Body of pancreas (tissue), 4 donors: ENCODE measurements at regions not wholly inside any gene's neighbourhood (a gene's known extent, or its start where the extent isn't known, plus 50 kb on each side); places are given as distances from the start of the nearest gene placed in this dataset.

Experiments used
- ATAC-seq: fragments of 150-250 bp; one replicate; pipeline ENCODE4 v1.9.1; 2016
- DNase-seq, 4 donors: peaks; one replicate each; pipeline ENCODE4 v3.0.0-alpha.2; 2019
- H3K27ac ChIP-seq, 4 donors: fragments of 200-600 bp; sonication (generic); 1 replicate in 3 of 4; 2 replicates in 1 of 4; pipeline versions ENCODE4 v1.5.1 to v1.6.1; 2016 to 2019; ENCODE audit warnings: mild to moderate bottlenecking in 1 of 4, mixed read lengths in 1 of 4, moderate library complexity in 1 of 4
- H3K27me3 ChIP-seq, 2 donors: fragments of 200-600 bp; sonication (generic); one replicate each; pipeline ENCODE4 v1.6.0; 2016; ENCODE audit warnings: mild to moderate bottlenecking in 1 of 2
- H3K36me3 ChIP-seq, 2 donors: fragments of 200-600 bp; sonication (generic); replicated peaks in 1 of 2; 2 replicates each; pipeline ENCODE4 v1.5.1; 2016; ENCODE audit warnings: low read depth in 2 of 2; ENCODE audit not compliant: insufficient read depth in 1 of 2
- H3K4me1 ChIP-seq: fragments of 200-600 bp; sonication (generic); one replicate; pipeline ENCODE4 v1.6.0; 2016
- H3K4me3 ChIP-seq, 2 donors: fragments of 200-600 bp; sonication (generic); 1 replicate in 1 of 2; 2 replicates in 1 of 2; pipeline ENCODE4 v1.5.1; 2016 to 2019
- H3K9me3 ChIP-seq, 3 donors: fragments of 200-600 bp; sonication (generic); 1 replicate in 2 of 3; 2 replicates in 1 of 3; pipeline ENCODE4 v1.5.1; 2016
- POLR2A ChIP-seq, 3 donors: fragments of 450-650 bp; IDR thresholded peaks; one replicate each; pipeline ENCODE4 v1.6.1; 2016; ENCODE audit warnings: antibody characterized with exemption in 3 of 3, mild to moderate bottlenecking in 2 of 3
- WGBS, 2 donors: methylation state at CpG; one replicate each; pipeline ENCODE4 v1.1.5; 2017; 5-methylcytosine and 5-hydroxymethylcytosine counted together
- intact Hi-C: fragments of 100-400 bp; cut with DNase I; formaldehyde crosslinking; loops from one replicate; pipeline ENCODE4 v1.15.1; 2023
- TF ChIP-seq, protein P1 (sequence below), 7 experiments: fragments of 450-650 bp in 4 of 7; fragments of 200-600 bp in 3 of 7; sonication (generic) in 3 of 7; IDR thresholded peaks; one replicate each; pipeline ENCODE4 v1.5.1; 2016 to 2019; ENCODE audit warnings: antibody characterized with exemption in 7 of 7

DNA sequence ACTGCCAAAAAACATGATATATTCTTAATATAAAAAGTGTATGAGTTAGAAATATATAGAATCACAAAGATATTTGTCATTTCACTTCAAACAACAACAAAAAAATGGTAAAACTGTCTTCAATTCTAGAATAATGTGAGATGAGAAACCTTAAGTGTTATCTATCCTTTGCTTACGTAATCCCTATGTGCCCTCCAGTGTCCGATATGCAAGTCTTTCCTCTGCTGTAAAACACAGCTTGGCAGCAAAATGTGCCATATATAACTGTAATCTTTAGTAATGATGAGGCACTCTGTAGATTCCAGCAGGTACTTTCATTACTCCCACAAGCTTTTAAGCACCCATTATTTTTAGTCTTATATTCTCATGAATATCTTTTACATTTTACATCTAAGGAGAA is 555.1 kb upstream of the FRG1 start:
- Histone ChIP-seq H3K27me3 (no peaks in the 10 kb centered on the region), H3K4me1 (peaks cover 3% of the 10 kb centered on the region), H3K27ac (no peak overlapping the region), H3K36me3 (no peaks in the 10 kb centered on the region), H3K9me3 (no peaks in the 10 kb centered on the region), H3K4me3 (no peak overlapping the region)
- intact Hi-C loops, result no loop called here
- TF ChIP-seq, protein P1, sequence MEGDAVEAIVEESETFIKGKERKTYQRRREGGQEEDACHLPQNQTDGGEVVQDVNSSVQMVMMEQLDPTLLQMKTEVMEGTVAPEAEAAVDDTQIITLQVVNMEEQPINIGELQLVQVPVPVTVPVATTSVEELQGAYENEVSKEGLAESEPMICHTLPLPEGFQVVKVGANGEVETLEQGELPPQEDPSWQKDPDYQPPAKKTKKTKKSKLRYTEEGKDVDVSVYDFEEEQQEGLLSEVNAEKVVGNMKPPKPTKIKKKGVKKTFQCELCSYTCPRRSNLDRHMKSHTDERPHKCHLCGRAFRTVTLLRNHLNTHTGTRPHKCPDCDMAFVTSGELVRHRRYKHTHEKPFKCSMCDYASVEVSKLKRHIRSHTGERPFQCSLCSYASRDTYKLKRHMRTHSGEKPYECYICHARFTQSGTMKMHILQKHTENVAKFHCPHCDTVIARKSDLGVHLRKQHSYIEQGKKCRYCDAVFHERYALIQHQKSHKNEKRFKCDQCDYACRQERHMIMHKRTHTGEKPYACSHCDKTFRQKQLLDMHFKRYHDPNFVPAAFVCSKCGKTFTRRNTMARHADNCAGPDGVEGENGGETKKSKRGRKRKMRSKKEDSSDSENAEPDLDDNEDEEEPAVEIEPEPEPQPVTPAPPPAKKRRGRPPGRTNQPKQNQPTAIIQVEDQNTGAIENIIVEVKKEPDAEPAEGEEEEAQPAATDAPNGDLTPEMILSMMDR (IDR thresholded peaks at IDR 0.05), result no peak
- TF ChIP-seq POLR2A (IDR thresholded peaks at IDR 0.05), result no peak
- ATAC-seq (no peak), DNase-seq (no peak)
- WGBS, 2 donors, result 25 to 31% methylated on average over 2 of the region's 2 CpGs

DNA sequence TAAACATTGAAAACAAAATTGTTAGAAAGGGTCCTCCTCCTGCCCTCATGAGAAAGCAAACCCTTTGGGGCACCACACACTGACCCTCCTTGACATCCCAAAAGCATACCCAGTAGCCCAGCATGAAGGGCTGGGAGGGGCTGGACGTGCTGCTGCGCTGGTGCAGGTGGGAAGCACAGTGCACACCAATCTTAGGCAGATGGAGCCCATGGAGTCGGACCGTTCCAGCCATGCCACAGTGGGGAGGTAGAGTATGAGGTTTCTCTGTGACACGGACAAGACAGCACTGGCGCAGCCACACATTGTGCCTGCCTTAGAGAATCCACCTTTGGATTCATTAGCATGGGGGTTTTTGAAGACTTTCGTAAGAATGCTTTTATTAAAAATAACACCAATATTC is 544.2 kb upstream of the FRG1 start:
- no peaks in the 10 kb centered on the region for H3K9me3 ChIP-seq
- no peak overlapping the region for H3K4me3 ChIP-seq
- no peak for DNase-seq
- H3K27ac ChIP-seq, result no peak overlapping the region
- no peaks in the 10 kb centered on the region for H3K27me3 ChIP-seq
- no peaks in the 10 kb centered on the region for H3K36me3 ChIP-seq
- intact Hi-C loops, result no loop called here
- WGBS, 2 donors, result 67 to 88% methylated on average over 5 to 7 of the region's 7 CpGs
- H3K4me1 ChIP-seq, result no peaks in the 10 kb centered on the region
- TF ChIP-seq, protein P1 (IDR thresholded peaks at IDR 0.05), result no peak
- TF ChIP-seq POLR2A (IDR thresholded peaks at IDR 0.05), result no peak
- ATAC-seq, result no peak

- intact Hi-C loops, result no loop called here
- 75 to 100% methylated on average over 1 of the region's 1 CpG for WGBS, 2 donors
- H3K27me3 ChIP-seq, result no peaks in the 10 kb centered on the region
- no peak overlapping the region for H3K4me3 ChIP-seq
- no peaks in the 10 kb centered on the region for H3K4me1 ChIP-seq
- TF ChIP-seq POLR2A (IDR thresholded peaks at IDR 0.05), result no peak
- TF ChIP-seq, protein P1 (IDR thresholded peaks at IDR 0.05), result no peak
- no peaks in the 10 kb centered on the region for H3K36me3 ChIP-seq
- no peak for DNase-seq
- H3K9me3 ChIP-seq, result peaks cover 0 to 5% (median 0%) of the 10 kb centered on the region in 3 donors
- ATAC-seq, result no peak
- H3K27ac ChIP-seq, result no peak overlapping the region
These were observed 536.4 kb upstream of the FRG1 start for GRCh38 chr4:189404271-189404670.

DNA sequence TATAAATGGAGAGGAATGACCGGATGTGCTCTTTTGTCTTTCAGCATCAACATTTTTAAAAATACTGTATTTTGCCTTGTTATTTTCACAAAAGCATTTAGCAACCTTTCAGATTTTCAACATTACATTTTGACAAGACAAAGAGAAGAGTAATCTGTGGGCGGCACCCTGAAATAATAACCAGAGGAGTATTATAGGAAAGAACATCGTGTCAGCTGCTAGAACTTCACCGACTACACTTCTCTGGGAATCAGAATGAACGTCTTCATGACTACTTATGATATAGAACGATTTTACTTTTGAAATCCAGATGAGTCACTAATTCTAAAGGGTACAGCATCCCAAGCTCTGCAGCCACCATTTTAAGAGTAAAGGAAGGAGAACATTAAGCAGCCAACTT is 531.5 kb upstream of the FRG1 start:
- H3K4me3 ChIP-seq, result no peak overlapping the region
- H3K27ac ChIP-seq, result no peak overlapping the region
- H3K36me3 ChIP-seq, result no peaks in the 10 kb centered on the region
- WGBS, 2 donors, result 61 to 75% methylated on average over 6 of the region's 6 CpGs
- ATAC-seq (no peak), DNase-seq (no peak)
- no peaks in the 10 kb centered on the region for H3K27me3 ChIP-seq
- H3K9me3 ChIP-seq, result peaks cover 0 to 5% (median 0%) of the 10 kb centered on the region in 3 donors
- H3K4me1 ChIP-seq, result no peaks in the 10 kb centered on the region
- intact Hi-C loops, result no loop called here
- no peak for TF ChIP-seq POLR2A (IDR thresholded peaks at IDR 0.05)
- TF ChIP-seq, protein P1 (IDR thresholded peaks at IDR 0.05), result no peak

DNA sequence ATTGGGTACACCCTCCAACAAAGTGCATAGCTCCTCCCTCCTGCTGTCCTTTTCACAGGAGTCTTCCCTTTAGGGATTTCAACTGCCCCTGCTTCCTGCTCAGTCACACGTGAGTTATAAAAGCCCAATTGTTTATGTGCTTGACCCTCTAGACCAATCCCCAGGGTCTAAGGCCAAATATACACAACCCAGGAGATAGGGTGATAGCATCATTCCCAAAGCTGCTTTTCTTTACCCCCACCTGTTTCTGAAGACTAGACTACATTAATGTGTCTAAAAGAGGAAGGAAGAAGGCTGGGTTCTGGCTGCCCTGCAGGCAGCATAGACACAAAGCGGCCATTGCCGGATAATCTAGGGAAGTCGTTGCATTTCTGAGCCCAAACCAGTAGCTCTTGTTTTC is 526.7 kb upstream of the FRG1 start:
- 57 to 61% methylated on average over 4 of the region's 4 CpGs for WGBS, 2 donors
- Histone ChIP-seq H3K4me1 (no peaks in the 10 kb centered on the region), H3K9me3 (no peaks in the 10 kb centered on the region), H3K36me3 (no peaks in the 10 kb centered on the region), H3K27me3 (no peaks in the 10 kb centered on the region), H3K4me3 (no peak overlapping the region), H3K27ac (no peak overlapping the region)
- no peak for TF ChIP-seq POLR2A (IDR thresholded peaks at IDR 0.05)
- TF ChIP-seq, protein P1 (IDR thresholded peaks at IDR 0.05), result no peak
- DNase-seq (no peak), ATAC-seq (no peak)
- intact Hi-C loops, result no loop called here
